PC-9 (cell line): ENCODE measurements at regions not wholly inside any gene's neighbourhood (a gene's known extent, or its start where the extent isn't known, plus 50 kb on each side); places are given as distances from the start of the nearest gene placed in this dataset.

Experiments used
- BruUV-seq: library from RNA; stranded (reverse); fragments of 400-500 nt; replicated peaks from 2 replicates; lab custom pipeline; 2021; lab: Mats Ljungman, UMichigan
- CTCF ChIA-PET: fragments of 300-600 bp; sonication (Branson Sonifier 250); formaldehyde crosslinking; loops from one replicate; lab custom pipeline; 2022; ENCODE audit warnings: antibody characterized with exemption; lab: Charles Lee
- POLR2A ChIA-PET: fragments of 300-600 bp; sonication (Branson Sonifier 250); formaldehyde crosslinking; loops from one replicate; lab custom pipeline; 2022; ENCODE audit warnings: antibody characterized with exemption; ENCODE audit not compliant: unreplicated experiment; lab: Charles Lee
- DNase-seq, 2 experiments: peaks; one replicate each; pipeline versions ENCODE4 v3.0.0 to v3.0.0-alpha.2; 2015 to 2022; ENCODE audit warnings: mixed read lengths in 1 of 2
- H2AFZ ChIP-seq: fragments of 200-600 bp; sonication (generic); 2 replicates; pipeline ENCODE4 v1.8.1; 2017; ENCODE audit warnings: antibody characterized with exemption
- H3F3A ChIP-seq: fragments of 200-600 bp; sonication (generic); 2 replicates; pipeline ENCODE4 v1.8.1; 2017; ENCODE audit warnings: antibody characterized with exemption, mild to moderate bottlenecking, low read depth; ENCODE audit not compliant: insufficient read depth
- H3K27ac ChIP-seq: fragments of 200-600 bp; sonication (generic); 2 replicates; pipeline ENCODE4 v1.6.1; 2016; ENCODE audit warnings: mixed run types
- H3K27me3 ChIP-seq: fragments of 200-600 bp; sonication (generic); 2 replicates; pipeline ENCODE4 v1.6.1; 2016; ENCODE audit warnings: low read depth, mixed run types; ENCODE audit not compliant: insufficient read depth
- H3K36me3 ChIP-seq: fragments of 200-600 bp; sonication (generic); 2 replicates; pipeline ENCODE4 v1.6.1; 2016; ENCODE audit warnings: low read depth, mixed run types
- H3K4me1 ChIP-seq: fragments of 200-600 bp; sonication (generic); replicated peaks from 2 replicates; pipeline ENCODE4 v1.6.1; 2016; ENCODE audit warnings: mixed run types; ENCODE audit not compliant: insufficient read depth
- H3K4me2 ChIP-seq: fragments of 200-600 bp; sonication (generic); 2 replicates; pipeline ENCODE4 v1.6.1; 2017; ENCODE audit warnings: mixed run types
- H3K4me3 ChIP-seq: fragments of 200-600 bp; sonication (generic); 2 replicates; pipeline ENCODE4 v1.6.1; 2016; ENCODE audit warnings: mixed run types
- H3K79me2 ChIP-seq: fragments of 200-600 bp; sonication (generic); 2 replicates; pipeline ENCODE4 v1.6.1; 2017; ENCODE audit warnings: low read depth, mixed run types
- H3K9me2 ChIP-seq: fragments of 200-600 bp; sonication (generic); 2 replicates; pipeline ENCODE4 v1.8.1; 2017; ENCODE audit warnings: mild to moderate bottlenecking; ENCODE audit not compliant: insufficient read depth
- H3K9me3 ChIP-seq: fragments of 200-600 bp; sonication (generic); 2 replicates; pipeline ENCODE4 v1.8.1; 2016; ENCODE audit warnings: low read depth; ENCODE audit not compliant: insufficient read depth
- H4K20me1 ChIP-seq: fragments of 200-600 bp; sonication (generic); 2 replicates; pipeline ENCODE4 v1.8.1; 2017; ENCODE audit not compliant: insufficient read depth
- EZH2 ChIP-seq: fragments of 200-600 bp; sonication (generic); IDR thresholded peaks from 2 replicates; pipeline ENCODE4 v1.8.0; 2017; ENCODE audit warnings: antibody characterized with exemption, low read depth
- intact Hi-C: fragments of 100-400 bp; cut with micrococcal nuclease; formaldehyde crosslinking; loops from one replicate; pipeline ENCODE4 v1.10.0; 2022; ENCODE audit not compliant: unreplicated experiment
- TF ChIP-seq, protein P1 (sequence below): fragments of 200-600 bp; sonication (generic); conservative IDR thresholded peaks from 2 replicates; pipeline ENCODE4 v1.6.1; 2017; ENCODE audit warnings: mixed run types, antibody characterized with exemption, mild to moderate bottlenecking, moderate library complexity

DNA sequence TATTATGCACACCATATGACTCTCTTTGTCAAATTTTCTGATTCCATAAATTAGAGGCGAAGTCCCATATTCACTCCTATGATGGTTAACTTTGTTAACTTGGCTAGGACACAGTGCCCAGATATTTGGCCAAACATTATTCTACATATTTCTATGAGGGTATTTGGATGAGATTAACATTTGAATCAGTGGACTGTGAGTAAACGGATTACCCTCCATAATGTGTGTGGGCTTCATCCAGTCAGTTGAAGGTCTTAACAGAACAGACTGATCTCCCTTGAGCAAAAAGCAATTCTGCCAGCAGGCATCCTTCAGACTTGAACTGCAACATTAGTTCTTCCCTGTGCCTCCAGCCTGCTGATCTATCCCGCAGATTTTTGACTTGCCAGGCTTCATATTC, 69.9 kb downstream of the FZD4 start:
- no peak for DNase-seq
- CTCF ChIA-PET: no interaction called here
- Histone ChIP-seq H3K4me3 (no peak overlapping the region), H3K9me2 (no peaks in the 10 kb centered on the region), H3K36me3 (no peaks in the 10 kb centered on the region), H3K4me2 (no peak overlapping the region), H3F3A (no peaks in the 10 kb centered on the region), H3K4me1 (no peaks in the 10 kb centered on the region), H3K27me3 (no peaks in the 10 kb centered on the region), H3K27ac (no peak overlapping the region), H3K79me2 (no peaks in the 10 kb centered on the region), H3K9me3 (no peaks in the 10 kb centered on the region), H2AFZ (no peak overlapping the region), H4K20me1 (no peaks in the 10 kb centered on the region)
- TF ChIP-seq, protein P1, sequence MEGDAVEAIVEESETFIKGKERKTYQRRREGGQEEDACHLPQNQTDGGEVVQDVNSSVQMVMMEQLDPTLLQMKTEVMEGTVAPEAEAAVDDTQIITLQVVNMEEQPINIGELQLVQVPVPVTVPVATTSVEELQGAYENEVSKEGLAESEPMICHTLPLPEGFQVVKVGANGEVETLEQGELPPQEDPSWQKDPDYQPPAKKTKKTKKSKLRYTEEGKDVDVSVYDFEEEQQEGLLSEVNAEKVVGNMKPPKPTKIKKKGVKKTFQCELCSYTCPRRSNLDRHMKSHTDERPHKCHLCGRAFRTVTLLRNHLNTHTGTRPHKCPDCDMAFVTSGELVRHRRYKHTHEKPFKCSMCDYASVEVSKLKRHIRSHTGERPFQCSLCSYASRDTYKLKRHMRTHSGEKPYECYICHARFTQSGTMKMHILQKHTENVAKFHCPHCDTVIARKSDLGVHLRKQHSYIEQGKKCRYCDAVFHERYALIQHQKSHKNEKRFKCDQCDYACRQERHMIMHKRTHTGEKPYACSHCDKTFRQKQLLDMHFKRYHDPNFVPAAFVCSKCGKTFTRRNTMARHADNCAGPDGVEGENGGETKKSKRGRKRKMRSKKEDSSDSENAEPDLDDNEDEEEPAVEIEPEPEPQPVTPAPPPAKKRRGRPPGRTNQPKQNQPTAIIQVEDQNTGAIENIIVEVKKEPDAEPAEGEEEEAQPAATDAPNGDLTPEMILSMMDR: no peak
- TF ChIP-seq EZH2: no peak
- POLR2A ChIA-PET: no interaction called here
- no TSS peak for BruUV-seq
- intact Hi-C loops: no loop called here

DNA sequence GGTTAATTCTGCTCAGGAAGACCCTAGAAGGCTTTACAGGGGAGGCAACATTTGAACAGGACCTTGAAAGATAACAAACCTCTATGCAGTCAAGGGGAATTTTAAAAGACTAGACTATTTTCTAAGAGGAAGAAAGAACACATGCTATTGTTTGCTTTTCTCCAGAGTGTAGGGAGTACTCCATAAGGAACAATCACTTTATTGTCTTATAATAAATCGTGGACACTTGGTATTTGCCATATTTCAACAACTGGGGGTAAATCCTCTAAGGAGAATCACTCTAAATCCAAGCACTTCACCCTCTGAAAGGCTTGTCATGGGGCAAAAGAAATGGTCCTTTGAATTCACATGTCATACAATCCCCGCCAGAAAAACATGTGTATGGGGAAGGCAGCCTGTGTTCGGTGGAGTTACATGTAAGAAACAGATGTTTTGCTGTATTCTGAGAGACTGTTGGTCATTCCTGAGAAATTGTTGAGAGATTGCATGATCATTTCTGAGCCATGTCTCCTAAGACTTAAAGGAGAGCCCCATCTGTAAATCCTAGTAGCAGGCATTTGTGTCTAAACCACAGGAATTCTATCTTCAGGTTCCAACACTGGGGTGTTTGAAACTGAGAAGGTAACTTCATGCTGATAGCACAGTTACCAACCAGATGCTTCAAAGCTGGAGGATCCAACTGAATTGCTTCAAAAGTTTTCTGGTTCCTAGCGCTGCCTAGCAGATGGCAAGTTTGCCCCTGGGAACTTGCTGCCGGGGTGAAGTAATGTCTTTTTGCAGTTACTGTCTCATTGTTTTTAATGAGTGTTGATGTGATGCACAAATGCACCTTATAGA, 66.8 kb downstream of the FZD4 start:
- BruUV-seq: no TSS peak
- H2AFZ ChIP-seq: no peak overlapping the region

DNA sequence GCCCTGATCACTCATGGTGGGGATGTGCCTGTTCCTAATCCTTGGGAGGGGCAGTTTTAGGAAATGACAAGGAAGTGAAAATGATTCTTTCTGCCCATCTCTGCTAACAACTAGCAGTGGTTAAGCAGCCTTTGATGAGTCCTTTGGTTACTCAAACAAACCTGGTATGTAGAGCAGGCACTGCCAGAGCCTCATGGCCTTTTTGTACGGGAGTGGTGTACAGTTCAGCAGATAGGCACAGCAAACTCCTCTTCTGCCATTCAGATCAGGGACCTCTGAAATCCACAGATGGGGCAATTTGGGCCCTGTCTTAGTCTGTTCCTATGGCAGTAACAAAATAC, 66.2 kb downstream of the FZD4 start:
- ChIA-PET POLR2A (no interaction called here), CTCF (no interaction called here)
- Histone ChIP-seq H3F3A (no peaks in the 10 kb centered on the region), H4K20me1 (no peaks in the 10 kb centered on the region), H2AFZ (no peak overlapping the region), H3K9me3 (no peaks in the 10 kb centered on the region), H3K4me2 (no peak overlapping the region), H3K79me2 (no peaks in the 10 kb centered on the region), H3K36me3 (no peaks in the 10 kb centered on the region), H3K9me2 (no peaks in the 10 kb centered on the region), H3K4me3 (no peak overlapping the region), H3K4me1 (no peaks in the 10 kb centered on the region), H3K27ac (no peak overlapping the region), H3K27me3 (no peaks in the 10 kb centered on the region)
- no peak for TF ChIP-seq EZH2
- TF ChIP-seq, protein P1: no peak
- BruUV-seq: no TSS peak
- no peak for DNase-seq
- intact Hi-C loops: no loop called here

More for the DNA sequence above, 66.8 kb downstream of the FZD4 start:
- H3K79me2 ChIP-seq: no peaks in the 10 kb centered on the region
- H3K27me3 ChIP-seq: no peaks in the 10 kb centered on the region
- H3K36me3 ChIP-seq: no peaks in the 10 kb centered on the region
- H3K27ac ChIP-seq: no peak overlapping the region
- no peak for DNase-seq
- H3F3A ChIP-seq: no peaks in the 10 kb centered on the region
- H4K20me1 ChIP-seq: no peaks in the 10 kb centered on the region
- CTCF ChIA-PET: no interaction called here
- POLR2A ChIA-PET: no interaction called here
- H3K4me3 ChIP-seq: no peak overlapping the region
- H3K9me3 ChIP-seq: no peaks in the 10 kb centered on the region
- no peak for TF ChIP-seq EZH2
- TF ChIP-seq, protein P1: no peak
- H3K4me1 ChIP-seq: no peaks in the 10 kb centered on the region
- intact Hi-C loops: no loop called here
- H3K9me2 ChIP-seq: no peaks in the 10 kb centered on the region
- no peak overlapping the region for H3K4me2 ChIP-seq
